T-helper 2 cell treated with Interferon-gamma antibody and Interleukin-4, amounts not matched to agents 5 μg/mL and 100 μg/mL, for 36 hours (primary cell): ENCODE measurements at regions not wholly inside any gene's neighbourhood (a gene's known extent, or its start where the extent isn't known, plus 50 kb on each side); places are given as distances from the start of the nearest gene placed in this dataset.

Experiments
- DNase-seq: peaks from one replicate; pipeline ENCODE4 v3.0.0; 2021; ENCODE audit warnings: low spot score
- H3K27ac Mint-ChIP-seq: one replicate; pipeline ENCODE4 v1.8.0; 2021; ENCODE audit warnings: mild to moderate bottlenecking, mixed read lengths
- H3K27me3 Mint-ChIP-seq: one replicate; pipeline ENCODE4 v1.8.0; 2021; ENCODE audit warnings: low read depth, mixed read lengths
- H3K36me3 Mint-ChIP-seq: one replicate; pipeline ENCODE4 v1.8.0; 2021; ENCODE audit warnings: low read depth, mixed read lengths
- H3K4me1 Mint-ChIP-seq: one replicate; pipeline ENCODE4 v1.8.0; 2021; ENCODE audit warnings: low read depth, mixed read lengths
- H3K4me3 Mint-ChIP-seq: one replicate; pipeline ENCODE4 v1.8.0; 2022; ENCODE audit warnings: mild to moderate bottlenecking, moderate library complexity, mixed read lengths
- H3K9me3 Mint-ChIP-seq: one replicate; pipeline ENCODE4 v1.8.0; 2021; ENCODE audit warnings: mixed read lengths

DNA sequence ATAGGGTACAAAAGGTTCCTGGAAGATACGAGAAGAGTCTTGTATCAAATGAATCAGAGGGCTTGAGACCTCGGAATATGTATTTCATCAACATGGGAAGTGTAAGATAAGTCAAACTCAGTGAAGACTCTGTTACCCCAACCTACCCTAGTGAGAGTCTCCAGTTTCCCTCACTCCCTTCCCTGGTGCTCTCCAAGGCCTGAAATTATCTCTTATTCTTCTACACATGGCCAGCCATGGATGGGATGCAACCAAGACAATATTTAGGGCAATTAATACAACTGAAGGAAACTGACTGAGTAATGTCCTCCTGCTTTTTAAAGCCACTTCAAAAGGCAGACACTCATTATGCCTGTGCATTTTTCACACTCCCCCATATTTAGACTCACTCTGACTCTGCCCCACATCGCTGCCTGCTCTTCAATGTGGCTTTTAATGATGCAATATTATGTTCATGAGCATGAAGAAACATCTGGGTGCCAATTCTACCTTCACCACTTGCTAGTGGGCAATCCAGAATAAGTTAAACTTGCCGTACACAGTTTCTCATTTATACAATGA lies 137.1 kb upstream of the THBS1 start:
- no peaks in the 10 kb centered on the region for H3K9me3 Mint-ChIP-seq
- no peak overlapping the region for H3K27ac Mint-ChIP-seq
- no peaks in the 10 kb centered on the region for H3K4me1 Mint-ChIP-seq
- DNase-seq = no peak
- peaks cover 39% of the 10 kb centered on the region for H3K27me3 Mint-ChIP-seq
- no peak overlapping the region for H3K4me3 Mint-ChIP-seq
- H3K36me3 Mint-ChIP-seq = no peaks in the 10 kb centered on the region

DNA sequence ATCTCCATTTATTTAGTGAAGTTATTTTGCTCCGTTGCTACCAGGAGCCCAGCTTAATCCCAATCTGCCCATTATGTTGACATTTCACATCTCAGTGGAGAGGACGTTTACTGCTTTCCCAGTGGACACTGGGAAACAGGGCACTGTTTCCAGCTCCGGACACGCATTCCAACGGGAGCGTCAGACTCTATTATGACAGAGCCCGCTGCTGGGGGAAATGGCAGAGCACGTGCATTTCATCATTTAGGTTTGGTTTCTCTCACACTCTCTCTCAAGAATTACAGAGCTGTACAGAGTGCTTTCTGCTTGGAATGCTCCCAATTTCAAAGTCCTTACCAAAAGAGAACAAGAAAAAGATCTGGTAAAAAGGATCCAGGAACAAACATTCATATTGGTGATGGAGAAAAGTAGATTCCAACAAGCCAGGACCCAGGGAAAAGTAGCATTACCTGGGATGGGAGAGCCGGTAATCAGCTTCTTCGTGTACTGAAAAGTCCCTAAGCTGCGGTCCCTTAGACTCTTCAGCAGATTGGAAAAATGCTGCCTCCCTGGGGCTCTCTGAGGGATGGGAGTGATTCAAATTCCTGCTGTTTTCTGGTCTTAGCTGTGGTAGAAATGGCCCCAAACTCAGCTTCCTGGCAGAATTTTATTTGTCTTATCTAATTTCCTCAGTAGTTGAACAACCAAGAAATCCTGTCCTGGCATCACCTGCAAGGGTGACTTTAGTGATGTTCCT lies 136.0 kb upstream of the THBS1 start:
- no peaks in the 10 kb centered on the region for H3K36me3 Mint-ChIP-seq
- no peak overlapping the region for H3K27ac Mint-ChIP-seq
- no peak overlapping the region for H3K4me3 Mint-ChIP-seq
- H3K27me3 Mint-ChIP-seq = peaks cover 32% of the 10 kb centered on the region
- H3K9me3 Mint-ChIP-seq = no peaks in the 10 kb centered on the region
- no peaks in the 10 kb centered on the region for H3K4me1 Mint-ChIP-seq
- DNase-seq = no peak

DNA sequence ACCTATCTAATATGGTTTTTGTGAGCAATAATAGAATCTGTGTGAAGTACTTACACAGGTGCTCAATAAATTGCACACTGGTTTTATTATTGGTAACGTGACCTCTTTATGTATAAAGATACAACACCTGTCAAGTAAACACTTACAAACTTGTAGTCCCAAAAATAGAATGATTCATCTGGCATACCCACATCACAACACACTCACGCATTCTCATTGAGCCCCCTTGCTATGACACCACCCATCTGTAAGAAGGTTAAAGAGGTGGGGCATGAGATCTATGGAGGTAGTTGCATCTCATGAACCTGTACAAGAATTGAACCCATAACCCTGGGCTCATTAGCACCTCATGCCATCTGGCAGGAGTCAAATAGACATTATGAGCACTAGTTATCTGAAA lies 134.9 kb upstream of the THBS1 start:
- H3K4me3 Mint-ChIP-seq = no peak overlapping the region
- no peaks in the 10 kb centered on the region for H3K36me3 Mint-ChIP-seq
- no peak for DNase-seq
- H3K9me3 Mint-ChIP-seq = no peaks in the 10 kb centered on the region
- no peak overlapping the region for H3K27ac Mint-ChIP-seq
- peaks cover 31% of the 10 kb centered on the region for H3K27me3 Mint-ChIP-seq
- H3K4me1 Mint-ChIP-seq = no peaks in the 10 kb centered on the region

DNA sequence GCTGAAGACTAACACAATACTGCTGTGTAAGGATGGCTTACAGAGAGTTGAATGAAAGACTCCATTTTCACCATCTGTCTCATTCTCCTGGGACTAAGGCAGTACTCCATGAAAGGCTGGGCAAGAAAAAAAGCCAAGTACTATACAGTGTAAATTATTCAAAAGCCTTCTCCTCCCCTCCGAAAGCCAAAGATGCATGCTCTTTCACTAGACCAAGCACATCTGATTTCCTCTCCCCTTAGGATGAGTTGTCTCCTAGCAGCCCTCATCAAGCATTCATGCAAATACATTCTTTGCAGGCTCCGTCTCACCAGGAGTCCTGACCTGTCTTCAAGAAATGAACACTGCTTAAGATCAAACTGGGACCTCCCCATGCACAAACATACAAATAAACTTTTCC lies 133.5 kb upstream of the THBS1 start:
- H3K9me3 Mint-ChIP-seq = no peaks in the 10 kb centered on the region
- H3K4me3 Mint-ChIP-seq = no peak overlapping the region
- H3K27me3 Mint-ChIP-seq = peaks cover 37% of the 10 kb centered on the region
- no peaks in the 10 kb centered on the region for H3K36me3 Mint-ChIP-seq
- H3K4me1 Mint-ChIP-seq = no peaks in the 10 kb centered on the region
- no peak for DNase-seq
- no peak overlapping the region for H3K27ac Mint-ChIP-seq

DNA sequence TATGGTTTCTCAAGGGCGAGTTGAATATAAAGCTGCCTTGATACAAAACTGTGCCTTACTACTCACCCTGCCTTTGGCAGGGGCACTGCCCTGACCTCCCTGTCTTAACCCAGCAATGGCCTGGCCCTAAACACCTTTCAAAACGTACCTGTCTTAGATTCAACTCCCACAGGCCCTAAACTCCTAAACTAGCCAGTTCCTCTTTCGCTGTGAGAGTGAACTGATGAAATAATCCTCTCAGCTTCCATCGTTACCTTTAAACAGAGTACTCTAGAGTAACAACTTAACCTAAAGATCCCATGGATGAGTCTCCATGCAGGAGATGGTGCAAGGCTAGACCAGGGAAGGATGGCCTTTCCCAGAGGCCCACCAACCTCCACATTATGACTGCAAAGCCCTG lies 133.0 kb upstream of the THBS1 start:
- Mint-ChIP-seq H3K36me3 (no peaks in the 10 kb centered on the region), H3K27me3 (peaks cover 38% of the 10 kb centered on the region), H3K9me3 (no peaks in the 10 kb centered on the region), H3K27ac (no peak overlapping the region), H3K4me1 (no peaks in the 10 kb centered on the region), H3K4me3 (no peak overlapping the region)
- DNase-seq = no peak

DNA sequence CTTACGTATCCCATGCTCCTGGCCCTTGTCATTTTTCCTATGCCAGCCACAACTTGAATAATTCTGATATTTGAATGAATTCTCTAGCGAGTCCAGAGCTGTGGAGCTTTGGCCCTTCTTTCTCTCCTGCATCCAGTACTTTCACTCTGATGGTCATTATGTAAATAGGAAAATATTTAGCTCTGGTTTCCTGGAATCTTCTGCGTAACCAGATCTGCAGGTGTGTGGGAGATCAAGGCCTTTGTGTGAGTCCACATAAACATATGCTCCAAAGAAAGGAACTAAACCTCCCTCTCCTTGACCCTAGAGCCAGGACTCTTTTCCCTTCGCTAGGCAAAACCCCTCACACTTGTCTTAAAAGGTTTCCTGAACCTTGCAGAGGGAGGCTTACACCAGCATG lies 132.5 kb upstream of the THBS1 start:
- no peak overlapping the region for H3K4me3 Mint-ChIP-seq
- H3K9me3 Mint-ChIP-seq = no peaks in the 10 kb centered on the region
- H3K36me3 Mint-ChIP-seq = no peaks in the 10 kb centered on the region
- H3K27ac Mint-ChIP-seq = no peak overlapping the region
- DNase-seq = no peak
- no peaks in the 10 kb centered on the region for H3K4me1 Mint-ChIP-seq
- H3K27me3 Mint-ChIP-seq = peaks cover 35% of the 10 kb centered on the region

DNA sequence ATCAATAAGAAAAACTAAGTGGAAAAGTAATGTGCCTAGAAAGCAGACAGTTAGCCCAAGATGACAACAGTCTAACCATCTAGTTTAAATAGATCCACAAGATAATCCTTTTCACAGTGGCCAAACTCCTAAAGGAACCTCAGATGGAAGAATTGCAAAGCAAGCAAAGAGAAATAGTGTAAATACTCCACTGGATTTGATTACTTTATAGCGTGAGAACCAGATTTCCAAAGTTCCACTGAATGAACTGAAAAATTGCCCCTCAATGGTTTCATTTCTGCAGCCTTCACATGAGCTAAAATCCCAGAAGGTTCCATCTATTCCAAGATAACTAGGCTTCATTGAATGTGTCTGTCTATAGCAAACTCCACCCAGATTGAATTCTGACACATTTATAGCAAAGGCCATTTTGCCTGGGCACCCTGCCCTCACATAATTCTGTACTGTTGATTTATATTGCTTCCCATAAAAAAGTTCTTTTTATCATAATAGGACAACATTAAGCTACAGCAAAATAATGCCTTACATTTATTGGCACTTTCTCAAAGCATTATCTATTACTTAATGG lies 129.7 kb upstream of the THBS1 start:
- DNase-seq = no peak
- Mint-ChIP-seq H3K36me3 (no peaks in the 10 kb centered on the region), H3K4me3 (no peak overlapping the region), H3K27me3 (peaks cover 29% of the 10 kb centered on the region), H3K9me3 (no peaks in the 10 kb centered on the region), H3K4me1 (no peaks in the 10 kb centered on the region), H3K27ac (no peak overlapping the region)

DNA sequence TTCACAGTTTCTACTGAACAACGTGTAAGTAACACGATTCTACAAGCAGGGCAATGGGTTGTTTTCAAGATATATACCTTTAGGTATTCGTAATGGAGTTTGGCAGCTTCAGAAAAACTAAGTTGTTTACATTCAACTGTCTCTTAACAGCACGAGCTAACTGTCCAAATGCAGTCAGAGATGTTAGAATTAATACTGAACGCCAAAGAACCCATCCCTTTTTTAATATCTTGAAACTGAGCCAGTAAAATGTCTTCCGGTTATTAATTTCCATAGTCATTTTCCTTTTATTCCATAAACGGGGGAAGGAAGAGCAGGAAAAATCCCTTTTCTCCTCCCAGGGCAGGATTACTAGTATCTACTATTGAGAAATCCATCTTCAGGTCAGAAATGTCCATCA lies 129.0 kb upstream of the THBS1 start:
- no peaks in the 10 kb centered on the region for H3K9me3 Mint-ChIP-seq
- DNase-seq = no peak

DNA sequence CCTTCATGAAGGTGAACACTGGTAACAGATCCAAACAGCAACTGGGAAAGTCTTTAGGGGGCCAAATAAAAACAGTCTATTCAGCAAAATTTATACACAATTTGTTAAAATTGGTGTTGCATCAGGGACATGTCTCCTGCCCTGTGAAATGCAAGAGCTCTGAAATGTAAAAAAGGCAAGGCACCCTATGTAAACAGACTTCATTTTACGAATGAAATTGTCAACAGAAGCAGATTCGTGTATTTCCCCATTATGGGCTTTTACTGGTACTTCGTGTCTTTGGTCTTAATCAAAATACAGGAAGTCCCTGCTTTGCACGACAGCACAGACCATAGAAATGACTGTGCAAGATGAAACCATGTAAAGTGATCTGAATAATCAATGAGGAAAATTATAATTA lies 127.3 kb upstream of the THBS1 start:
- H3K27ac Mint-ChIP-seq = no peak overlapping the region
- H3K4me1 Mint-ChIP-seq = no peaks in the 10 kb centered on the region
- H3K9me3 Mint-ChIP-seq = no peaks in the 10 kb centered on the region
- no peaks in the 10 kb centered on the region for H3K36me3 Mint-ChIP-seq
- no peak for DNase-seq
- no peak overlapping the region for H3K4me3 Mint-ChIP-seq
- H3K27me3 Mint-ChIP-seq = peaks cover 24% of the 10 kb centered on the region

More for the DNA sequence above, 129.0 kb upstream of the THBS1 start:
- Mint-ChIP-seq H3K4me1 (no peaks in the 10 kb centered on the region), H3K4me3 (no peak overlapping the region), H3K27me3 (peaks cover 28% of the 10 kb centered on the region), H3K36me3 (no peaks in the 10 kb centered on the region), H3K27ac (no peak overlapping the region)

DNA sequence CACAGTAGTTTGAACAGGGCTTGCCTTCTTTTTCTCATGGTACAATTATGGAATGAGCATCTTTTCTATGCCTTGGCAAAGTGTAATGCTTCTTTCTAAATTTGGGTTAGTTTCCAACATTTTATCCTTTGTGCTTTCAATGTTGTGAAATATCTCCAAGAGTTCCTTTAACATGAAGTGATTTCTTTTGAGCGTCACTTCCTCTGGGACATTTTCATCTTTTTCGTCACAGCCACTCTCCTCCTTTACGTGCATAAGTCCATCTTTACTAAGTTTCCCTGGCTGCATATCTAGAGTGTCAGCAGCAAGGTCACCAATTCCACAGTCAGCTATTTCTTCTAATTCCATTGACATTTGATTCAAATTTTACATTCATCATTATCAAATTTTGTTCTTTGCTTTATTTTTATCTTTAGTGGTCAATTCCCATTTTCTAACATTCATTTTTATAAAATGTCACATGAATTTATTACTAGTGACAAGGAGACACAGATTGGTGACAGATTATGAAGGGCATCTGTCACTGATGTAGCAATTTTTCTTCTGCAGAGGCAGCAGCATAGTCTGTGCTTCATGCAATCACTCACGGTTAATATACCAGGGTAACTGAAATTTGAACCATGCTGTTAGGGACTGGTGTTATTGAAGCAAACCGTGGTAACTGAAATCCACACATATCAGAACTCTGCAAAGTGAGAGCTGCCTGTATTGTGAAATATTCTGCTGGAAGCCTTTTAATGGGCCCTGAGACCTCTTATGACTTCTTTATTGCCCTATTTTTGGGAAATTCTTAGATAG lies 126.5 kb upstream of the THBS1 start:
- no peak for DNase-seq
- H3K9me3 Mint-ChIP-seq = no peaks in the 10 kb centered on the region
- H3K4me1 Mint-ChIP-seq = no peaks in the 10 kb centered on the region
- H3K4me3 Mint-ChIP-seq = no peak overlapping the region
- no peaks in the 10 kb centered on the region for H3K36me3 Mint-ChIP-seq
- H3K27ac Mint-ChIP-seq = no peak overlapping the region
- H3K27me3 Mint-ChIP-seq = peaks cover 24% of the 10 kb centered on the region

DNA sequence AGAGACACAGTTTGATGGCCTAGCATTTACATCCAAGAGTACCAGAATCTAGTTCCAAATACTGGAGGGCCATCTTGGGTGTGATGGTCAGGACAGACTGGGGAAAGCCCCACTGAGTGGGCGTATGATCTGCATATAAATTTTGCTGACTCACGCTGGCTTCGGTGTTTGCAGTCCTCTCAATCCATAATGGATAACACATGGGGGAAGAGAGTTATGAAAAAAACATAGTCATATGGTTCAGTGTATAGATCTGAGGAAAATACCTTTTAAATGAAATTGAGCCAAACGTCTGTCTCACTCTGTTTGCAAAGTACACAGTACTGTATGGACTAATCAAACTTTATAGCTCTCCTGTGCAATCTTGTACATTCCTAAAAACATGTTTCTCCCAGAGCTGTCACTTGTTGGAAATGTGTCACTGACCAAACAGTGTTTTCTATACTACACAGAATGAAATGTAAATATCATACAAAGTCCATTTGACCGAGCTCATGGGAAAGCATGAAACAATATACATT lies 125.3 kb upstream of the THBS1 start:
- Mint-ChIP-seq H3K36me3 (no peaks in the 10 kb centered on the region), H3K4me1 (no peaks in the 10 kb centered on the region), H3K27ac (no peak overlapping the region), H3K4me3 (no peak overlapping the region), H3K27me3 (peaks cover 18% of the 10 kb centered on the region), H3K9me3 (no peaks in the 10 kb centered on the region)
- no peak for DNase-seq

DNA sequence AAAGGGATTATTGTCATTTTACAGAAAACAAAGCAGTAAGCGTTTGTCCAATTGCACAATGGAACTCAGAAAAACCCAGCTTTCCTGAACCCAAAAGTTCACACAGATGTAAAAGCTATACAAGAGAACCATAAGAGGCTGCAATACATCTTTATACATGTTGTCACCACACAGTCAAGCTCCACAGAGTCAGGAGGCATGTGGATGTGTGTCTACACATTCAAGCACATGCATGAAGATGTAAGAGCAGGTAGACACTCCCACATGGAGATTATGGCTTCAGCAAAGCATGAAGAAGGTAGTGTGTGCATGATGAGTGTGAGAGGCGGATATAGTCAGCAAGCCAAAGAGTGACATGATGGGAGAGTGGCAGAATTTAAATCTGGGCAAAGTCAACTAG lies 124.7 kb upstream of the THBS1 start:
- no peaks in the 10 kb centered on the region for H3K9me3 Mint-ChIP-seq
- H3K4me3 Mint-ChIP-seq = no peak overlapping the region
- no peak overlapping the region for H3K27ac Mint-ChIP-seq
- H3K4me1 Mint-ChIP-seq = no peaks in the 10 kb centered on the region
- H3K27me3 Mint-ChIP-seq = peaks cover 17% of the 10 kb centered on the region
- no peaks in the 10 kb centered on the region for H3K36me3 Mint-ChIP-seq
- no peak for DNase-seq

DNA sequence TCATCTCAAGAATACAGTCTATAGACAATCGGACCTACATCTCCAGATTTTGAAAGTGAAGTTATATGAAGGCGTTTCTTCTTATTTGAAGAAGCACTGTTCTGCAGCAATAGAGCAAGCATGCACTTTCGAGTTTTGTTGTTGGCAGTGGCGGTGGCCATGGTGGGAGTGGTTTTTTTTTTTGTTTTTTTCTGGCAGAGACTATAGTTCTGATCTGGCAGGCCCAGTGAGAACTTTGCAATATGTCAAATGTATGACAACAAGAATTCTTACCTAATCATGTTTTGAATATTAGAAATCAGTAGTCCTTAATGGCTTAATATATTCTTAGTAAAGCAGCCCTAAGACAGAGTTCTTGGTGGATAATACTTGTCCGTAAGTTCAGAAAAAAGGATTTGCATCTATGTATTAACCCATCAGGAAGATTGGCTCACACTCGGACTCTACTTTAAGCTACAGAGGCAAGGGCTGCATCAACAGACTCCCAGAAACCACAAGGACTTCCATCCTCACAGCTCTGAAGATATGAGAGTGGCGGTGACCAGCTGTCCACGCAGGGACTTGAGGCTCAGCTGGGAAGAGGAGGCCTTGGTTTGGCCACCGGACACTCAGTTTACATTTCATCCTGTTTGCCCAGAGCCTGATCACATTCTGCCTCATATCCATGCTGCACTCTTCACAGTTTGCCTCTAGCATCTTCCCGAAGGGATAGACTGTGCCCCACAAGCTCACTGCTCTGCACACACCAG lies 124.1 kb upstream of the THBS1 start:
- Mint-ChIP-seq H3K27me3 (peaks cover 12% of the 10 kb centered on the region), H3K4me3 (no peak overlapping the region)

More for the DNA sequence above, 124.1 kb upstream of the THBS1 start:
- no peaks in the 10 kb centered on the region for H3K36me3 Mint-ChIP-seq
- H3K4me1 Mint-ChIP-seq = no peaks in the 10 kb centered on the region
- H3K9me3 Mint-ChIP-seq = no peaks in the 10 kb centered on the region
- no peak for DNase-seq
- no peak overlapping the region for H3K27ac Mint-ChIP-seq
